Keratinocyte (primary cell): ENCODE measurements at regions not wholly inside any gene's neighbourhood (a gene's known extent, or its start where the extent isn't known, plus 50 kb on each side); places are given as distances from the start of the nearest gene placed in this dataset.

ENCODE experiments used
- DNase-seq: peaks from one replicate; pipeline ENCODE4 v3.0.0-alpha.2; 2011; ENCODE audit warnings: low read depth, missing footprints, low spot score
- FAIRE-seq: peaks from 2 replicates; lab custom pipeline; 2011; peaks lifted over from hg19 to GRCh38; lab: Jason Lieb, UNC
- H2AFZ ChIP-seq: 2 replicates; pipeline ENCODE4 v1.6.0; 2012; ENCODE audit warnings: low read length, control low read depth, inconsistent platforms; ENCODE audit not compliant: control insufficient read depth
- H3K27ac ChIP-seq: 2 replicates; pipeline ENCODE4 v1.5.1; 2011; ENCODE audit warnings: low read length; ENCODE audit not compliant: control insufficient read depth, insufficient read depth
- H3K27me3 ChIP-seq: 3 replicates; pipeline ENCODE4 v1.6.0; 2011; ENCODE audit warnings: low read length; ENCODE audit not compliant: control insufficient read depth, insufficient read depth; ENCODE audit errors: extremely low read depth
- H3K36me3 ChIP-seq, 2 experiments: 2 replicates in 1 of 2; 3 replicates in 1 of 2; pipeline ENCODE4 v1.5.1; 2011; ENCODE audit warnings: low read length in 2 of 2, mild to moderate bottlenecking in 1 of 2; ENCODE audit not compliant: control insufficient read depth in 2 of 2, insufficient read depth in 2 of 2; ENCODE audit errors: extremely low read depth in 1 of 2
- H3K4me1 ChIP-seq: 3 replicates; pipeline ENCODE4 v1.5.1; 2011; ENCODE audit warnings: low read length; ENCODE audit not compliant: control insufficient read depth, insufficient read depth; ENCODE audit errors: extremely low read depth
- H3K4me2 ChIP-seq: 3 replicates; pipeline ENCODE4 v1.6.0; 2011; ENCODE audit warnings: low read depth, low read length; ENCODE audit not compliant: control insufficient read depth, insufficient read depth; ENCODE audit errors: extremely low read depth
- H3K4me3 ChIP-seq, 3 experiments: fragments of 200-600 bp in 1 of 3; sonication (generic) in 1 of 3; 2 replicates in 2 of 3; 3 replicates in 1 of 3; pipeline ENCODE4 v1.5.1; 2011 to 2016; ENCODE audit warnings: low read length in 3 of 3, mild to moderate bottlenecking in 3 of 3, control low read depth in 2 of 3, inconsistent platforms in 1 of 3, low read depth in 1 of 3, mixed read lengths in 1 of 3, mixed run types in 1 of 3, moderate library complexity in 1 of 3; ENCODE audit not compliant: control insufficient read depth in 2 of 3, insufficient read depth in 2 of 3; ENCODE audit errors: extremely low read depth in 1 of 3
- H3K79me2 ChIP-seq: 2 replicates; pipeline ENCODE4 v1.6.0; 2012; ENCODE audit warnings: low read length; ENCODE audit not compliant: control insufficient read depth, insufficient read depth
- H3K9ac ChIP-seq: 3 replicates; pipeline ENCODE4 v1.6.0; 2011; ENCODE audit warnings: low read length; ENCODE audit not compliant: control insufficient read depth, insufficient read depth; ENCODE audit errors: extremely low read depth
- H3K9me1 ChIP-seq: 3 replicates; pipeline ENCODE4 v1.6.0; 2011; ENCODE audit warnings: low read length; ENCODE audit not compliant: control insufficient read depth, insufficient read depth; ENCODE audit errors: extremely low read depth
- H3K9me3 ChIP-seq: 2 replicates; pipeline ENCODE4 v1.5.1; 2012; ENCODE audit warnings: low read depth, low read length; ENCODE audit not compliant: control insufficient read depth
- H4K20me1 ChIP-seq: 3 replicates; pipeline ENCODE4 v1.6.0; 2011; ENCODE audit warnings: low read length; ENCODE audit not compliant: control insufficient read depth, insufficient read depth; ENCODE audit errors: extremely low read depth
- CTCF ChIP-seq, 3 experiments: IDR thresholded peaks in 1 of 3; conservative IDR thresholded peaks in 1 of 3; optimal IDR thresholded peaks in 1 of 3; 2 replicates in 2 of 3; 3 replicates in 1 of 3; pipeline versions ENCODE3 to v1.5.1; 2011; ENCODE audit warnings: low read length in 3 of 3, mild to moderate bottlenecking in 3 of 3, moderate library complexity in 2 of 3, control low read depth in 1 of 3, inconsistent platforms in 1 of 3; ENCODE audit not compliant: insufficient read depth in 2 of 3; ENCODE audit errors: extremely low read depth in 1 of 3
- EZH2 ChIP-seq: IDR thresholded peaks from one replicate; pipeline ENCODE4 v1.6.1; 2012; ENCODE audit warnings: inconsistent platforms, mild to moderate bottlenecking, low read length, moderate library complexity
- dilution Hi-C: fragments of 300-500 bp; cut with MboI; formaldehyde crosslinking; loops from one replicate; pipeline ENCODE4 v1.7.0; 2020; ENCODE audit warnings: low sequenced_read_pairs; ENCODE audit not compliant: extremely low pct_ligation_motif_present

DNA sequence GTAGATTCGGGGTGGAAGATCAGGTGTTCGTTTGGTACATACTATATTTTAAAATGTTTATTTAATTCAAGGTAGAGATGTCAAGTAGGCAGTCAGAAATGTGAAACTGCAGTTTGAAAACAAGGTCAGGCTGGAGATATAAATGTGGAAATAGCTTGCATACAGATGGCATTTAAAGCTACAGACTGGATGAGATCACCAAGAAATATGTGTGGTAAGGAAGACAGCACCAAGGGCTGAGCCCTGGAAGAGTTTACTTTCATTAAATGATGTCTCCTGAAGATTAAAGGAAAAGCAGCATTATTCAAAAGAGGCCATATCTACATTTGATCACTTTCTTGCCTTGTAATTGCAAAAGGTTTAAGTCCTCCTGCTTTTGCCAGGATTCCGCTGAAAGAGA, 271.3 kb downstream of the PTBP2 start:
- no peaks in the 10 kb centered on the region for H3K79me2 ChIP-seq
- H2AFZ ChIP-seq = no peak overlapping the region
- dilution Hi-C loops = no loop called here
- TF ChIP-seq EZH2 (no peak), CTCF (optimal IDR thresholded peaks at IDR 0.05 in 1 of 3, IDR thresholded peaks at IDR 0.05 in 1 of 3, conservative IDR thresholded peaks at IDR 0.05 in 1 of 3; ENCODE audit: extremely low read depth in 1 of 3, insufficient read depth in 2 of 3, low read length in 3 of 3) (no peak)
- H3K27ac ChIP-seq = no peak overlapping the region
- no peaks in the 10 kb centered on the region for H4K20me1 ChIP-seq
- no peaks in the 10 kb centered on the region for H3K27me3 ChIP-seq
- H3K9me1 ChIP-seq = no peaks in the 10 kb centered on the region
- H3K4me2 ChIP-seq = no peak overlapping the region
- no peaks in the 10 kb centered on the region for H3K36me3 ChIP-seq
- no peaks in the 10 kb centered on the region for H3K4me1 ChIP-seq
- no peak overlapping the region for H3K9ac ChIP-seq
- no peaks in the 10 kb centered on the region for H3K9me3 ChIP-seq
- DNase-seq = no peak
- no peak for FAIRE-seq
- H3K4me3 ChIP-seq = no peak overlapping the region

DNA sequence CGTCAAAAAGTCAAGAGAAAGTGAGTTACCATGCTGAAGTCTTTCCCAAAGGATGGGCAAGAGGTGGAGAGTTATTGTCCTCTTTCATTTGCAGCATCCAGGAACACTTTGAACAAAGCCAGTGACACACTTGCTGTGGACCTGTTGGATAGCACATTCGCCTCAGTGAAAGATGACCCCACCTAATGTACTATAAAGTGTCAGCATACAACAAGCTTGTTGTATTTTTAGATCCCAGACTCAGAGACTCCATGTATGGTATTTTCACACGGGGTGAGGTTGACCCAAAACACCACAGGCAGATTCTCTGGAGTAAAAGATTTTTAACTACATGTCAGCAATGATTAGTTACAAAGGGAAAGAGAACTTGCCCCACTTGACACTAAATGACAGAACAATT, 273.8 kb downstream of the PTBP2 start:
- no peak overlapping the region for H3K9ac ChIP-seq
- TF ChIP-seq EZH2 = no peak
- TF ChIP-seq CTCF (optimal IDR thresholded peaks at IDR 0.05 in 1 of 3, IDR thresholded peaks at IDR 0.05 in 1 of 3, conservative IDR thresholded peaks at IDR 0.05 in 1 of 3; ENCODE audit: extremely low read depth in 1 of 3, insufficient read depth in 2 of 3, low read length in 3 of 3) = no peak
- no peak overlapping the region for H3K27ac ChIP-seq
- FAIRE-seq (no peak), DNase-seq (no peak)
- H3K4me1 ChIP-seq = no peaks in the 10 kb centered on the region
- H3K9me1 ChIP-seq = no peaks in the 10 kb centered on the region
- dilution Hi-C loops = no loop called here
- no peaks in the 10 kb centered on the region for H3K36me3 ChIP-seq
- no peak overlapping the region for H2AFZ ChIP-seq
- H3K27me3 ChIP-seq = no peaks in the 10 kb centered on the region
- no peak overlapping the region for H3K4me2 ChIP-seq
- H3K4me3 ChIP-seq = no peak overlapping the region
- H3K9me3 ChIP-seq = no peaks in the 10 kb centered on the region
- no peaks in the 10 kb centered on the region for H3K79me2 ChIP-seq
- H4K20me1 ChIP-seq = no peaks in the 10 kb centered on the region
